Coronary artery (tissue), 2 donors: ENCODE measurements at regions not wholly inside any gene's neighbourhood (a gene's known extent, or its start where the extent isn't known, plus 50 kb on each side); places are given as distances from the start of the nearest gene placed in this dataset.

Source experiments
- DNase-seq: peaks from one replicate; pipeline ENCODE4 v3.0.0-alpha.2; 2017; ENCODE audit warnings: low spot score
- H3K27ac ChIP-seq, 2 donors: fragments of 200-600 bp; sonication (generic); one replicate each; pipeline ENCODE4 v1.5.1; 2016 to 2019
- H3K4me3 ChIP-seq: fragments of 200-600 bp; sonication (generic); 2 replicates; pipeline ENCODE4 v1.5.1; 2016; ENCODE audit warnings: mild to moderate bottlenecking, moderate library complexity
- CTCF ChIP-seq: fragments of 200-600 bp; sonication (generic); IDR thresholded peaks from one replicate; pipeline ENCODE4 v1.5.1; 2019; ENCODE audit warnings: antibody characterized with exemption

- H3K27ac ChIP-seq = no peak overlapping the region
- no peak for TF ChIP-seq CTCF
- H3K4me3 ChIP-seq = no peak overlapping the region
- DNase-seq = no peak
Measured at GRCh38 chr2:72050734-72051133, 96.9 kb downstream of the CYP26B1 start.

GRCh38 chr2:72048881-72049477 is 98.7 kb downstream of the CYP26B1 start:
- no peak for TF ChIP-seq CTCF
- DNase-seq = no peak
- no peak overlapping the region for H3K4me3 ChIP-seq
- no peak overlapping the region for H3K27ac ChIP-seq

GRCh38 chr2:72043985-72044384 is 103.7 kb downstream of the CYP26B1 start:
- no peak for DNase-seq
- Histone ChIP-seq H3K27ac (no peak overlapping the region), H3K4me3 (no peak overlapping the region)
- no peak for TF ChIP-seq CTCF

- no peak overlapping the region for H3K27ac ChIP-seq
- TF ChIP-seq CTCF = no peak
- no peak overlapping the region for H3K4me3 ChIP-seq
- no peak for DNase-seq
Measured at GRCh38 chr2:72041638-72042111, 106.0 kb downstream of the CYP26B1 start.

GRCh38 chr2:72040629-72041571 is 106.8 kb downstream of the CYP26B1 start:
- no peak for TF ChIP-seq CTCF
- DNase-seq = no peak
- Histone ChIP-seq H3K27ac (no peak overlapping the region), H3K4me3 (no peak overlapping the region)

- Histone ChIP-seq H3K4me3 (no peak overlapping the region), H3K27ac (no peak overlapping the region)
- no peak for TF ChIP-seq CTCF
- DNase-seq = no peak
Measured at GRCh38 chr2:72038524-72038923, 109.1 kb downstream of the CYP26B1 start.
